ENCODE measurements at regions not wholly inside any gene's neighbourhood (a gene's known extent, or its start where the extent isn't known, plus 50 kb on each side); places are given as distances from the start of the nearest gene placed in this dataset.
A peak's percentile ranks its signal among the peaks of the same experiment; 100 is the strongest.
"Not testable (repeated sequence)": the region's sequence is repeated elsewhere in the genome, so short reads cannot be mapped to it uniquely, and the experiment has no call there.

- DNase-seq (ENCODE audit: low spot score) = no peak
These were observed 132.3 kb upstream of the TAF11L2 start for GRCh38 chr5:17365811-17366138.

GRCh38 chr5:17367256-17367840 lies 130.7 kb upstream of the TAF11L2 start:
- DNase-seq (ENCODE audit: low spot score) = no peak

- DNase-seq (ENCODE audit: low spot score) = no peak
These were observed 127.4 kb upstream of the TAF11L2 start for GRCh38 chr5:17370651-17371050.

GRCh38 chr5:17373406-17373805 lies 124.6 kb upstream of the TAF11L2 start:
- no peak for DNase-seq (ENCODE audit: low spot score)

- no peak for DNase-seq (ENCODE audit: low spot score)
These were observed 124.0 kb upstream of the TAF11L2 start for GRCh38 chr5:17373814-17374556.

GRCh38 chr5:17374973-17375742 lies 122.9 kb upstream of the TAF11L2 start:
- DNase-seq (ENCODE audit: low spot score) = no peak

GRCh38 chr5:17375886-17376285 lies 122.1 kb upstream of the TAF11L2 start:
- DNase-seq (ENCODE audit: low spot score) = not testable (repeated sequence)

GRCh38 chr5:17378346-17378997 lies 119.6 kb upstream of the TAF11L2 start:
- no peak for DNase-seq (ENCODE audit: low spot score)

- no peak for DNase-seq (ENCODE audit: low spot score)
These were observed 118.7 kb upstream of the TAF11L2 start for GRCh38 chr5:17379100-17379951.

GRCh38 chr5:17381932-17382331 lies 116.1 kb upstream of the TAF11L2 start:
- peak; percentile 46 for DNase-seq (ENCODE audit: low spot score)

- DNase-seq (ENCODE audit: low spot score) = no peak
These were observed 114.5 kb upstream of the TAF11L2 start for GRCh38 chr5:17383526-17383925.

GRCh38 chr5:17384181-17384580 lies 113.8 kb upstream of the TAF11L2 start:
- DNase-seq (ENCODE audit: low spot score) = no peak

GRCh38 chr5:17388717-17389116 lies 109.3 kb upstream of the TAF11L2 start:
- DNase-seq (ENCODE audit: low spot score) = no peak

GRCh38 chr5:17394086-17394485 lies 103.9 kb upstream of the TAF11L2 start:
- DNase-seq (ENCODE audit: low spot score) = no peak

GRCh38 chr5:17395106-17395880 lies 102.7 kb upstream of the TAF11L2 start:
- DNase-seq (ENCODE audit: low spot score) = no peak

- no peak for DNase-seq (ENCODE audit: low spot score)
These were observed 101.8 kb upstream of the TAF11L2 start for GRCh38 chr5:17396247-17396646.

GRCh38 chr5:17398431-17398830 lies 99.6 kb upstream of the TAF11L2 start:
- no peak for DNase-seq (ENCODE audit: low spot score)

- no peak for DNase-seq (ENCODE audit: low spot score)
These were observed 98.9 kb upstream of the TAF11L2 start for GRCh38 chr5:17398866-17399835.

GRCh38 chr5:17399931-17400330 lies 98.1 kb upstream of the TAF11L2 start:
- DNase-seq (ENCODE audit: low spot score) = no peak

Data from putamen (tissue), 1 donor.